GM23338 (cell line): ENCODE measurements at regions not wholly inside any gene's neighbourhood (a gene's known extent, or its start where the extent isn't known, plus 50 kb on each side); places are given as distances from the start of the nearest gene placed in this dataset.

Experiments
- ATAC-seq: fragments of 200-7000 bp; cut with Tn5 transposase; 3 replicates; pipeline ENCODE4 v1.9.1; 2020
- DNase-seq: peaks from one replicate; pipeline ENCODE4 v3.0.0-alpha.2; 2015; ENCODE audit warnings: low spot score
- H2AFZ ChIP-seq: fragments of 200-600 bp; sonication (generic); 2 replicates; pipeline ENCODE4 v1.8.0; 2016; ENCODE audit warnings: antibody characterized with exemption, mild to moderate bottlenecking, moderate library complexity
- H3F3A ChIP-seq: fragments of 200-600 bp; sonication (generic); replicated peaks from 2 replicates; pipeline ENCODE4 v1.8.0; 2017; ENCODE audit warnings: antibody characterized with exemption, mixed run types, low read depth
- H3K27ac ChIP-seq: fragments of 200-600 bp; sonication (generic); 2 replicates; pipeline ENCODE4 v1.6.1; 2016; ENCODE audit warnings: low read depth
- H3K27me3 ChIP-seq: fragments of 200-600 bp; sonication (generic); 2 replicates; pipeline ENCODE4 v1.8.0; 2016; ENCODE audit warnings: mild to moderate bottlenecking, mixed run types, moderate library complexity; ENCODE audit not compliant: insufficient read depth
- H3K36me3 ChIP-seq: fragments of 200-600 bp; sonication (generic); 2 replicates; pipeline ENCODE4 v1.8.0; 2016; ENCODE audit warnings: mild to moderate bottlenecking; ENCODE audit not compliant: insufficient read depth
- H3K4me1 ChIP-seq: fragments of 200-600 bp; sonication (generic); 2 replicates; pipeline ENCODE4 v1.8.0; 2016; ENCODE audit warnings: mild to moderate bottlenecking, moderate library complexity; ENCODE audit not compliant: insufficient read depth
- H3K4me2 ChIP-seq: fragments of 200-600 bp; sonication (generic); 2 replicates; pipeline ENCODE4 v1.7.1; 2017; ENCODE audit warnings: mixed run types
- H3K4me3 ChIP-seq: fragments of 200-600 bp; sonication (generic); 2 replicates; pipeline ENCODE4 v1.6.1; 2016; ENCODE audit warnings: mixed run types
- H3K79me2 ChIP-seq: fragments of 200-600 bp; sonication (generic); replicated peaks from 2 replicates; pipeline ENCODE4 v1.8.0; 2017; ENCODE audit warnings: mild to moderate bottlenecking; ENCODE audit not compliant: insufficient read depth
- H3K9me2 ChIP-seq: fragments of 200-600 bp; sonication (generic); 2 replicates; pipeline ENCODE4 v1.8.0; 2017; ENCODE audit not compliant: insufficient read depth
- H4K20me1 ChIP-seq: fragments of 200-600 bp; sonication (generic); replicated peaks from 2 replicates; pipeline ENCODE4 v1.8.0; 2017; ENCODE audit warnings: mild to moderate bottlenecking; ENCODE audit not compliant: insufficient read depth
- H3K27ac Mint-ChIP-seq: 2 replicates; pipeline ENCODE4 v1.8.0; 2020; ENCODE audit warnings: inconsistent platforms, mild to moderate bottlenecking, moderate library complexity, mixed read lengths
- H3K27me3 Mint-ChIP-seq: 3 replicates; pipeline ENCODE4 v1.8.0; 2022; ENCODE audit warnings: low read depth, mild to moderate bottlenecking, moderate library complexity, mixed read lengths, inconsistent platforms; ENCODE audit not compliant: insufficient read depth, poor library complexity
- H3K36me3 Mint-ChIP-seq: 3 replicates; pipeline ENCODE4 v1.8.0; 2021; ENCODE audit warnings: low read depth, mild to moderate bottlenecking, inconsistent platforms, moderate library complexity, mixed read lengths
- H3K4me1 Mint-ChIP-seq: 3 replicates; pipeline ENCODE4 v1.8.0; 2020; ENCODE audit warnings: mild to moderate bottlenecking, inconsistent platforms, mixed read lengths
- H3K4me3 Mint-ChIP-seq: 3 replicates; pipeline ENCODE4 v1.8.0; 2021; ENCODE audit warnings: moderate library complexity, mild to moderate bottlenecking, inconsistent platforms, mixed read lengths
- H3K9me3 Mint-ChIP-seq: 3 replicates; pipeline ENCODE4 v1.8.0; 2020; ENCODE audit warnings: moderate library complexity, mild to moderate bottlenecking, inconsistent platforms, mixed read lengths
- CREB1 ChIP-seq: fragments of 250-450 bp; sonication (Bioruptor Pico); IDR thresholded peaks from 2 replicates; pipeline ENCODE4 v1.5.0; 2020; ENCODE audit warnings: low read depth, mild to moderate bottlenecking, moderate library complexity
- CTCF ChIP-seq, 2 experiments: fragments of 200-600 bp in 1 of 2; sonication (generic) in 1 of 2; conservative IDR thresholded peaks; 2 replicates each; pipeline versions ENCODE4 v1.5.1 to v1.6.1; 2016 to 2017; ENCODE audit warnings: antibody characterized with exemption in 2 of 2, low read depth in 2 of 2, mild to moderate bottlenecking in 2 of 2, moderate library complexity in 1 of 2
- ETS1 ChIP-seq: IDR thresholded peaks from 2 replicates; pipeline ENCODE4 v1.6.1; 2016; ENCODE audit warnings: antibody characterized with exemption
- EZH2 ChIP-seq: fragments of 200-600 bp; sonication (generic); IDR thresholded peaks from one replicate; pipeline ENCODE4 v1.8.0; 2017; ENCODE audit warnings: antibody characterized with exemption, mild to moderate bottlenecking, low read depth; ENCODE audit not compliant: unreplicated experiment
- EZH2phosphoT487 ChIP-seq: fragments of 200-600 bp; sonication (generic); IDR thresholded peaks from one replicate; pipeline ENCODE4 v1.8.1; 2018; ENCODE audit warnings: antibody characterized with exemption; ENCODE audit not compliant: unreplicated experiment
- JUNB ChIP-seq: IDR thresholded peaks from one replicate; pipeline ENCODE4 v1.6.1; 2016; ENCODE audit warnings: antibody characterized with exemption; ENCODE audit not compliant: unreplicated experiment
- NANOG ChIP-seq: IDR thresholded peaks from 2 replicates; pipeline ENCODE4 v1.6.1; 2016; ENCODE audit warnings: antibody characterized with exemption, borderline replicate concordance
- POLR2AphosphoS5 ChIP-seq: IDR thresholded peaks from 2 replicates; pipeline ENCODE4 v1.6.1; 2016; ENCODE audit warnings: antibody characterized with exemption, low read depth
- REST ChIP-seq: IDR thresholded peaks from one replicate; pipeline ENCODE4 v1.6.1; 2018; ENCODE audit warnings: antibody characterized with exemption; ENCODE audit not compliant: unreplicated experiment
- STAT1 ChIP-seq: IDR thresholded peaks from one replicate; pipeline ENCODE4 v1.6.1; 2016; ENCODE audit warnings: antibody characterized with exemption; ENCODE audit not compliant: unreplicated experiment
- ZNF114 ChIP-seq: fragments of 250-450 bp; sonication (Bioruptor Pico); IDR thresholded peaks from 2 replicates; pipeline ENCODE4 v1.5.0; 2020; ENCODE audit warnings: mild to moderate bottlenecking, moderate library complexity
- ZNF331 ChIP-seq: fragments of 250-450 bp; sonication (Bioruptor Pico); IDR thresholded peaks from 2 replicates; pipeline ENCODE4 v1.5.0; 2020; ENCODE audit warnings: low read depth, mild to moderate bottlenecking, moderate library complexity
- TF ChIP-seq, protein P1 (sequence below): fragments of 250-450 bp; sonication (Bioruptor Pico); IDR thresholded peaks from 2 replicates; pipeline ENCODE4 v1.5.0; 2020; ENCODE audit warnings: mild to moderate bottlenecking, moderate library complexity

DNA sequence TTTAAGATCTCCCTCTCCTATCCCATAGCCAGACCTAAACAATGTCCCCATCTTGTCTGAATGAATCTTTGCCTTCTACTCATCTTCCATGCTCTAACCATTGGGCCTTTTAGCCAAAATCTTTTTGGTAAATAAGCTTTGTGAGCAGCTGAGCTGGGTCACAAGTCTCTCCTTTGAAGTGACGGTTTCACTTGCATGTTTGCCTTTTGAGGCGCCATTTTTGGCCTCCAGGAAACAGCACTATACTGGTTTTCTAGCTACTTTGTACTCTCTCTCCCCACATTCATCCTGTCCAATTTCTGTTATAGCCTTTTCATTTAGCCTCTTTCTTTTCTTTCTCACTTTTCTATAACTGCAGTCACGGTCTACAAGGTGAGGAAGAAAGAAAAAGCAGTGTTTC, 195.5 kb upstream of the C9orf72 start:
- H3K9me2 ChIP-seq = peaks cover 14% of the 10 kb centered on the region
- Mint-ChIP-seq H3K36me3 (peaks cover 4% of the 10 kb centered on the region), H3K9me3 (no peaks in the 10 kb centered on the region; the same call in 2 of the 3 replicates), H3K27me3 (no peaks in the 10 kb centered on the region), H3K4me1 (peaks cover 17% of the 10 kb centered on the region), H3K27ac (no peak overlapping the region), H3K4me3 (no peak overlapping the region)
- no peak overlapping the region for H3K4me3 ChIP-seq
- H4K20me1 ChIP-seq = no peaks in the 10 kb centered on the region
- H3K79me2 ChIP-seq = no peaks in the 10 kb centered on the region
- H3F3A ChIP-seq = no peaks in the 10 kb centered on the region
- H3K27ac ChIP-seq = no peak overlapping the region
- H3K27me3 ChIP-seq = no peaks in the 10 kb centered on the region
- H3K4me2 ChIP-seq = no peak overlapping the region
- DNase-seq (no peak), ATAC-seq (no peak)
- no peaks in the 10 kb centered on the region for H3K36me3 ChIP-seq
- no peak overlapping the region for H2AFZ ChIP-seq
- H3K4me1 ChIP-seq = peaks cover 26% of the 10 kb centered on the region; the same call in 1 of the 2 replicates
- TF ChIP-seq CREB1 (CRISPR knock-in tag) (no peak), STAT1 (no peak), REST (no peak), CTCF (conservative IDR thresholded peaks at IDR 0.05; ENCODE audit: low read depth in 2 of 2) (no peak), ETS1 (no peak), POLR2AphosphoS5 (no peak), ZNF114 (CRISPR knock-in tag) (no peak), JUNB (no peak), EZH2phosphoT487 (no peak), EZH2 (no peak), NANOG (no peak), ZNF331 (CRISPR knock-in tag) (no peak)
- TF ChIP-seq, protein P1, sequence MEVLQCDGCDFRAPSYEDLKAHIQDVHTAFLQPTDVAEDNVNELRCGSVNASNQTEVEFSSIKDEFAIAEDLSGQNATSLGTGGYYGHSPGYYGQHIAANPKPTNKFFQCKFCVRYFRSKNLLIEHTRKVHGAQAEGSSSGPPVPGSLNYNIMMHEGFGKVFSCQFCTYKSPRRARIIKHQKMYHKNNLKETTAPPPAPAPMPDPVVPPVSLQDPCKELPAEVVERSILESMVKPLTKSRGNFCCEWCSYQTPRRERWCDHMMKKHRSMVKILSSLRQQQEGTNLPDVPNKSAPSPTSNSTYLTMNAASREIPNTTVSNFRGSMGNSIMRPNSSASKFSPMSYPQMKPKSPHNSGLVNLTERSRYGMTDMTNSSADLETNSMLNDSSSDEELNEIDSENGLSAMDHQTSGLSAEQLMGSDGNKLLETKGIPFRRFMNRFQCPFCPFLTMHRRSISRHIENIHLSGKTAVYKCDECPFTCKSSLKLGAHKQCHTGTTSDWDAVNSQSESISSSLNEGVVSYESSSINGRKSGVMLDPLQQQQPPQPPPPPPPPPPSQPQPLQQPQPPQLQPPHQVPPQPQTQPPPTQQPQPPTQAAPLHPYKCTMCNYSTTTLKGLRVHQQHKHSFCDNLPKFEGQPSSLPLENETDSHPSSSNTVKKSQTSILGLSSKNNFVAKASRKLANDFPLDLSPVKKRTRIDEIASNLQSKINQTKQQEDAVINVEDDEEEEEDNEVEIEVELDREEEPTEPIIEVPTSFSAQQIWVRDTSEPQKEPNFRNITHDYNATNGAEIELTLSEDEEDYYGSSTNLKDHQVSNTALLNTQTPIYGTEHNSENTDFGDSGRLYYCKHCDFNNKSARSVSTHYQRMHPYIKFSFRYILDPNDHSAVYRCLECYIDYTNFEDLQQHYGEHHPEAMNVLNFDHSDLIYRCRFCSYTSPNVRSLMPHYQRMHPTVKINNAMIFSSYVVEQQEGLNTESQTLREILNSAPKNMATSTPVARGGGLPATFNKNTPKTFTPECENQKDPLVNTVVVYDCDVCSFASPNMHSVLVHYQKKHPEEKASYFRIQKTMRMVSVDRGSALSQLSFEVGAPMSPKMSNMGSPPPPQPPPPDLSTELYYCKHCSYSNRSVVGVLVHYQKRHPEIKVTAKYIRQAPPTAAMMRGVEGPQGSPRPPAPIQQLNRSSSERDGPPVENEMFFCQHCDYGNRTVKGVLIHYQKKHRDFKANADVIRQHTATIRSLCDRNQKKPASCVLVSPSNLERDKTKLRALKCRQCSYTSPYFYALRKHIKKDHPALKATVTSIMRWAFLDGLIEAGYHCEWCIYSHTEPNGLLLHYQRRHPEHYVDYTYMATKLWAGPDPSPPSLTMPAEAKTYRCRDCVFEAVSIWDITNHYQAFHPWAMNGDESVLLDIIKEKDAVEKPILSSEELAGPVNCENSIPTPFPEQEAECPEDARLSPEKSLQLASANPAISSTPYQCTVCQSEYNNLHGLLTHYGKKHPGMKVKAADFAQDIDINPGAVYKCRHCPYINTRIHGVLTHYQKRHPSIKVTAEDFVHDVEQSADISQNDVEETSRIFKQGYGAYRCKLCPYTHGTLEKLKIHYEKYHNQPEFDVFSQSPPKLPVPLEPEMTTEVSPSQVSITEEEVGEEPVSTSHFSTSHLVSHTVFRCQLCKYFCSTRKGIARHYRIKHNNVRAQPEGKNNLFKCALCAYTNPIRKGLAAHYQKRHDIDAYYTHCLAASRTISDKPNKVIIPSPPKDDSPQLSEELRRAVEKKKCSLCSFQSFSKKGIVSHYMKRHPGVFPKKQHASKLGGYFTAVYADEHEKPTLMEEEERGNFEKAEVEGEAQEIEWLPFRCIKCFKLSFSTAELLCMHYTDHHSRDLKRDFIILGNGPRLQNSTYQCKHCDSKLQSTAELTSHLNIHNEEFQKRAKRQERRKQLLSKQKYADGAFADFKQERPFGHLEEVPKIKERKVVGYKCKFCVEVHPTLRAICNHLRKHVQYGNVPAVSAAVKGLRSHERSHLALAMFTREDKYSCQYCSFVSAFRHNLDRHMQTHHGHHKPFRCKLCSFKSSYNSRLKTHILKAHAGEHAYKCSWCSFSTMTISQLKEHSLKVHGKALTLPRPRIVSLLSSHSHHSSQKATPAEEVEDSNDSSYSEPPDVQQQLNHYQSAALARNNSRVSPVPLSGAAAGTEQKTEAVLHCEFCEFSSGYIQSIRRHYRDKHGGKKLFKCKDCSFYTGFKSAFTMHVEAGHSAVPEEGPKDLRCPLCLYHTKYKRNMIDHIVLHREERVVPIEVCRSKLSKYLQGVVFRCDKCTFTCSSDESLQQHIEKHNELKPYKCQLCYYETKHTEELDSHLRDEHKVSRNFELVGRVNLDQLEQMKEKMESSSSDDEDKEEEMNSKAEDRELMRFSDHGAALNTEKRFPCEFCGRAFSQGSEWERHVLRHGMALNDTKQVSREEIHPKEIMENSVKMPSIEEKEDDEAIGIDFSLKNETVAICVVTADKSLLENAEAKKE (CRISPR knock-in tag) = no peak
